Stimulated activated CD8-positive, alpha-beta memory T cell treated with anti-CD3 and anti-CD28 coated beads, Interleukin-15, amount 100 ng/mL, for 48 hours (primary cell): ENCODE measurements at regions not wholly inside any gene's neighbourhood (a gene's known extent, or its start where the extent isn't known, plus 50 kb on each side); places are given as distances from the start of the nearest gene placed in this dataset.
"Not testable (repeated sequence)": the region's sequence is repeated elsewhere in the genome, so short reads cannot be mapped to it uniquely, and the experiment has no call there.

ENCODE experiments used
- DNase-seq, 2 donors: peaks; one replicate each; pipeline ENCODE4 v3.0.0-alpha.2; 2020; ENCODE audit warnings: low read depth in 2 of 2

GRCh38 chr16:59113004-59113670 is 379.0 kb upstream of the GOT2 start:
- DNase-seq, result no peak

- DNase-seq, result no peak
These were observed 377.2 kb upstream of the GOT2 start for GRCh38 chr16:59111280-59111679.

DNA sequence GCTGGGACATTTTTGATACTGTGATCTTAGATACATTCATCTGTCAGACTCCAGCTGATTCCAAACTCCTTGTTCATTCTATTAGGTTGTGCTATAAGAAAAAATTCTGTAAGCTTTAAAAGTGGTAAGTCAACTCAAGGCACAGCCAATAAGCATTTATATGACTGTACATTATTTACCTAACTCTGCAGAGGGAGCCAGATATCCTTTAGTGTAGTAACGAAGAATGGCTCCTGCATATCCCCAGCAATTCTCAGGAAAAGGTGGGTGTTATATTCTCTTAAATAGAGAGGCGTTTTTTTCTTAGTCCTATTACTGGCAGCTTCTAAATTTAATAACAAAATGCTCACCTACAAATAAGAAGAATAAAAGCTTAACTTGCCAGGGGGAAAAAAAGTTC is 374.3 kb upstream of the GOT2 start:
- no peak for DNase-seq

GRCh38 chr16:59096682-59097081 is 362.6 kb upstream of the GOT2 start:
- not testable (repeated sequence) for DNase-seq

DNA sequence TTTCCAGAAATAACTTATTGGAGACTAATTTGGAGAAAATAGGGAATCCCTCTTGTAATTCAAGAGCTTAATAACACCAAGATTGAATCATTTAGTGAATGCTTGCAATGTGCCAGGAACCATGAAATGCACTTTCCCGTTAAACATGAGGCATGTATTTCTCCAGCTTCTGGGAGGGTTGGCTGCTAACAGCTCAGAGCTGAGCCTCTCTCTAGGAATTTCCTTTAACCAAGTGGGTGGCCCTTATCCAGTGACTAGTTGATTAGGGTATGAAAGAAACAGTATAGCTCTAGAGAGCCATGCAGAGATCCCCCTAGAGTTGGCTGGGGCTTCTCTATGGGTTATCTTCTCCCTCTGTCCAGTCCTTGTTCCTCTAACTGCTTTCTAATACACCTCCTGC is 356.4 kb upstream of the GOT2 start:
- no peak for DNase-seq

- no peak for DNase-seq
These were observed 354.3 kb upstream of the GOT2 start for GRCh38 chr16:59088431-59088830.

GRCh38 chr16:59087641-59088040 is 353.5 kb upstream of the GOT2 start:
- DNase-seq, result no peak

DNA sequence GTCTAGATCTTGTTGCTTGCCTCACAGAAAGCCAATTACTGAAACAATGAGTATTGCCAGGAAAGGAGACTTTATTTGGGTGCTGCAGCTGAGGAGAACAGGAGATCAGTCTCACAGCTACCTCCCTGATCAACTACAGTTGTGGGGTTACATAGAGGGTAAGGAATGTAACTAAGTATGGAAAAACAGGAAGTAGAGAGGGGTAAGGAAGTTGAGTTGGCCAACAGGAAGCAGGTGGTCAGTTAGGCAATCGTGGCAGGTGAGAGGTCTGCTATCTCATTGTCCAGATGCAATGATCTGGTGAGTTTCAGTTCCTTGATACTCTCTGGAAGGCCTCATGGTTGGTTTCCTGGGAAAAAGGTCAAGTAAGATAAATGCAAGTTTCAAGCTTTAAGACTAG is 333.1 kb upstream of the GOT2 start:
- no peak for DNase-seq

GRCh38 chr16:59060207-59060606 is 326.1 kb upstream of the GOT2 start:
- DNase-seq, result no peak

- no peak for DNase-seq
These were observed 324.1 kb upstream of the GOT2 start for GRCh38 chr16:59058250-59058649.

DNA sequence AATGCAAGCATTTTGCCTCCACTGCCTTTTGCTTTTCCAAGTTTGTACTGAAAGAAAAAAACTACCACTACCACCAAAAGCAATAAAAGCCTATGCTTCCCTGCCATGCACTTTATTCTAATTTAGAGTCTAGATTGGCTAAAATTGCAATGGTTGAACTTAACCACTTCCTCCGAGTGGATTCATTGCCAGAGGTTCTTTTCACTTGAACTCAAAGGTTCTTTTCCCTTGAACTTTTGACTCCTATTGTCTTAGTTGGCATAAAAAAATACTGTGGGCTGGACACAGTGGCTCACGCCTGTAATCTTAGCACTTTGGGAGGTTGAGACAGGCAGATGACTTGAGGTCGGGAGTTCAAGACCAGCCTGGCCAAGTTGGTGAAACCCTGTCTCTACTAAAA is 319.8 kb upstream of the GOT2 start:
- DNase-seq, result no peak

- DNase-seq, result no peak
These were observed 318.1 kb upstream of the GOT2 start for GRCh38 chr16:59052231-59052630.

GRCh38 chr16:59048876-59049275 is 314.8 kb upstream of the GOT2 start:
- no peak for DNase-seq

DNA sequence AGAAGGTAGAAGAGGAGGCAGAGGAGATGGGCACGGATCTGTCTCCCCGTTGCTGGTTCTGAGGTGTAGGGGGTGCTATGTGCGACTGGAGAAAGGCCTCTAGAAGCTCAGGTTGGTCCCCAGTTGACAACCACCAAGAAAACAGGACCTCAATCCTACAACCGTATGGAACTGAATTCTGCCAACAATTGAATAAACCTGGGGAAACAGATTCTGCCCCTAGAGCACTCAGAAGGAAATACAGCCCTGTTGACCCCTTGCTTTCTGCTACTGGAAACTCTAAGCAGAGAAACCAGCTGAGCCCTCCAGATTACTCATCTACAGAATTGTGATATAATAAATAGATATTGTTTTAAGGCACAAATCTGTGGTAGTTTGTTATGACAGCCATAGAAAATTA is 313.0 kb upstream of the GOT2 start:
- DNase-seq, result no peak

- DNase-seq, result no peak
These were observed 312.2 kb upstream of the GOT2 start for GRCh38 chr16:59046335-59046734.

- DNase-seq, result no peak
These were observed 311.4 kb upstream of the GOT2 start for GRCh38 chr16:59045501-59045900.

DNA sequence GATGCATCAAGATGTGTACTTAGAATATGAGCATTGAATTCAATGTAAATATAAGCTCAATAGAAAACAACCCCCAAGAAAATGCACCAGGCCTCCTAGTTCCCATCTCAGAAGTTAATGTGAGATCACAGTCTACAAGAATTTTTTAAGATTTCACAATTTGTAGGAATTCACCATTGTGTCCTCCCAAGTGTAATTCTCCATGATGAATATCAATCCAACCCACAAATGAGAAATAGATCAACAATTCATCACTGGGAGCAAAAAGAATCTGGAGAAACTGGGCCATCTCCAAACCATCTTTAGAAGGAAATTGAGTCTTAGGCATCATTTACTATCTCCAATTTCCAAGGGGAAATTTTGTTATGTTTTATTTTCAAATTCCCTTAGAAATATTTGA is 310.5 kb upstream of the GOT2 start:
- no peak for DNase-seq

GRCh38 chr16:59042301-59042700 is 308.2 kb upstream of the GOT2 start:
- no peak for DNase-seq

- DNase-seq, result no peak
These were observed 305.1 kb upstream of the GOT2 start for GRCh38 chr16:59039066-59039720.

GRCh38 chr16:59030923-59031485 is 296.9 kb upstream of the GOT2 start:
- no peak for DNase-seq

GRCh38 chr16:59021751-59022150 is 287.6 kb upstream of the GOT2 start:
- DNase-seq, result no peak

- no peak for DNase-seq
These were observed 279.8 kb upstream of the GOT2 start for GRCh38 chr16:59013930-59014329.

GRCh38 chr16:58999762-59000161 is 265.6 kb upstream of the GOT2 start:
- no peak for DNase-seq
